Duodenal mucosa (tissue), 2 donors: ENCODE measurements at regions not wholly inside any gene's neighbourhood (a gene's known extent, or its start where the extent isn't known, plus 50 kb on each side); places are given as distances from the start of the nearest gene placed in this dataset.

Experiments
- H3K27ac ChIP-seq: one replicate; pipeline ENCODE4 v1.7.0; 2013; ENCODE audit warnings: low read depth, low read length
- H3K27me3 ChIP-seq, 2 donors: one replicate each; pipeline ENCODE4 v1.7.0; 2013; ENCODE audit warnings: low read length in 2 of 2, control low read depth in 1 of 2; ENCODE audit not compliant: insufficient read depth in 2 of 2, control insufficient read depth in 1 of 2
- H3K36me3 ChIP-seq, 2 donors: one replicate each; pipeline ENCODE4 v1.7.0; 2013; ENCODE audit warnings: low read length in 2 of 2, control low read depth in 1 of 2; ENCODE audit not compliant: insufficient read depth in 2 of 2, control insufficient read depth in 1 of 2
- H3K4me1 ChIP-seq, 2 donors: one replicate each; pipeline ENCODE4 v1.7.0; 2013; ENCODE audit warnings: low read length in 2 of 2, control low read depth in 1 of 2; ENCODE audit not compliant: insufficient read depth in 2 of 2, control insufficient read depth in 1 of 2
- H3K4me3 ChIP-seq, 2 donors: one replicate each; pipeline ENCODE4 v1.7.0; 2013; ENCODE audit warnings: low read length in 2 of 2, low read depth in 1 of 2
- H3K9ac ChIP-seq, 2 donors: one replicate each; pipeline ENCODE4 v1.7.0; 2013; ENCODE audit warnings: low read length in 2 of 2, low read depth in 1 of 2
- H3K9me3 ChIP-seq, 2 donors: one replicate each; pipeline ENCODE4 v1.7.0; 2013; ENCODE audit warnings: low read length in 2 of 2, control low read depth in 1 of 2; ENCODE audit not compliant: control insufficient read depth in 1 of 2

DNA sequence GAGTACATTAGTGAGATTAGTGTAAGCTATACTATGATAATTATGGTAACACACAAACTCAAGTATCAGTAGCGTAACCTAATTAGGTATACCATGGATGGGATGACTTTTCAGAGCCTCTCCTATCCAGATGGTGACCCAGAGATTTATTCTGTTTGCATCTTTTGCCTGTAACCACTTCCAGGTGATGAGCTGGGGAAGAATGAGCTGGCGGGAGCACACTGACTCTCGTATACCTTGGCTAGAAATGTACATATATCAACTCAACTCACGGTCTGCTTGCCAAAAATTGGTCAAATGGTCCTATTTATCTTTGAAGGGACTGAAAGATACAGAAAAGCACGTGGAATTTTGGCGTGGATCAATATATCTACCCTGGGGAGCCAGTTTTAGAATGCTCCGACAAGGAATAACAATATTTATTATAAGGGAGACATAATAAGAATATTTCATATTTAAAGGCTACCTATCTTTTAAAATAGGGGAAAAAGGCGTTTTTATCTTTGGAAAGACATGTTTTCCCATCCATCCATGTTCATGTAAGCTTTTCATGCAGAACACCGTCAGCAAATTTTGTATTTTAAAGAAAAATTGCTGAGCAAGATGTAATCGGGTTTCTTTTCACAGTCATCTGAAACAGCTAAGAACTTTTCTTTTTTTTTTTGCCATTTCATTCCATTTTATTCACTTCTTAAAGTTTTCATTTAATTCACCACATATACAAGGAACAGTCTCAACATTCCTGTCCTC lies 502.6 kb upstream of the CBLB start:
- no peak overlapping the region for H3K4me3 ChIP-seq
- H3K27me3 ChIP-seq, result no peaks in the 10 kb centered on the region
- peaks cover 0 to 10% of the 10 kb centered on the region in 2 donors for H3K4me1 ChIP-seq
- no peaks in the 10 kb centered on the region for H3K9me3 ChIP-seq
- no peak overlapping the region for H3K9ac ChIP-seq
- no peaks in the 10 kb centered on the region for H3K36me3 ChIP-seq
- H3K27ac ChIP-seq, result no peak overlapping the region

- no peak overlapping the region for H3K4me3 ChIP-seq
- H3K36me3 ChIP-seq, result no peaks in the 10 kb centered on the region
- H3K27me3 ChIP-seq, result no peaks in the 10 kb centered on the region
- no peak overlapping the region for H3K9ac ChIP-seq
- H3K9me3 ChIP-seq, result no peaks in the 10 kb centered on the region
- H3K4me1 ChIP-seq, result peaks cover 0 to 10% of the 10 kb centered on the region in 2 donors
- no peak overlapping the region for H3K27ac ChIP-seq
Observed at GRCh38 chr3:106371971-106372805, 503.4 kb upstream of the CBLB start.

GRCh38 chr3:106372806-106373190 lies 504.0 kb upstream of the CBLB start:
- H3K9me3 ChIP-seq, result no peaks in the 10 kb centered on the region
- no peak overlapping the region for H3K9ac ChIP-seq
- H3K27ac ChIP-seq, result no peak overlapping the region
- H3K4me1 ChIP-seq, result peaks cover 0 to 10% of the 10 kb centered on the region in 2 donors
- H3K36me3 ChIP-seq, result no peaks in the 10 kb centered on the region
- no peaks in the 10 kb centered on the region for H3K27me3 ChIP-seq
- H3K4me3 ChIP-seq, result no peak overlapping the region

DNA sequence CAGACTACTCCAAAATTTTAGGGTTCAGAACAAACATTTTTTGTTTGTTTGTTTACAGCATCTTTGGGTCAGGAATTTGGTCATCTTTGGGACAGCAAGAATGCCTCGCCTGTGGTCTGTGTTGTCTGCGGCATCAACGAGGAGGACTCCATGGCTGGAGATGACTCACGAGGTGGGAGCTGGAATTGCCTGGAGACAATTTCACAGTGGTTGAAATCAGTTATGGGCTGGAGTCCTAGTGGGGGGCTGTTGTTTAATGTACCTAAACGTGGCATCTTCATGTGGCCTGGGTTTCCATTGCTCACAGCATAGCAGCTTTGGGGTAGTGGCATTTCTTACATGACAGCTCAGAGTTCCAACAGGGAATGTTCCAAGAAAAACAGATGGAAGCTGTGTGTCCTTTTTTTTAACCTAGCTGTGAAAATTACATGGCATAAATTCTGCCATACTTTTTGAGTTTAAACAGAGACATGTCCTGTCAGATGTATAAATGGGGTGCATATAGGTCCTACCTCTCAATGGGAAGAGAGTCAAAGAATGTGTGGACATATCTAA lies 507.3 kb upstream of the CBLB start:
- Histone ChIP-seq H3K27ac (no peak overlapping the region), H3K9me3 (no peaks in the 10 kb centered on the region), H3K36me3 (no peaks in the 10 kb centered on the region), H3K4me1 (peaks cover 0 to 10% of the 10 kb centered on the region in 2 donors), H3K4me3 (no peak overlapping the region), H3K27me3 (no peaks in the 10 kb centered on the region), H3K9ac (no peak overlapping the region)

DNA sequence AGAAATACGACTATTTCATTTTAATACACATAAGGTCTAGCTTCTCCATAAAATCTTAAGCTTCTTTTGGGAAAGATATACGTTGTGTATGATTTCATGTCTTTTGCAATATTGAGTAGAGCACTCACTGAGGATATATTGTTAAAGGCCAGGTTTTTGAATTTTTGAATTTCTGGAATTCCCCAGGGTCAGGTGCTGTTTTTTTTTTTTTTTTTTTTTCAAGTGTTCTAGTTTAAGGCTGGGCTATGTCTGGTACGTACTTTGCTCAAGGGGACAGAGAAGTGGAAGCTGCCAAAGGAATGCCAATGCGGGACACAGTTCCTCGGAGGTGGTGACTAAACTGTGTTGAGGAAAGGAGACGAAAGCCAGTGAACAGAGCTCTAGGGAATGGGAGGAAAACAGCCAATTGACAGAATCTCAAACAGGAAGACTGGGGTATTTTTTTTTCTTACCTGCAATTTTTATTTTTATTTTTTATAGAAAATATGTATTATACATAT lies 510.5 kb upstream of the CBLB start:
- no peaks in the 10 kb centered on the region for H3K27me3 ChIP-seq
- no peak overlapping the region for H3K9ac ChIP-seq
- no peak overlapping the region for H3K27ac ChIP-seq
- H3K4me3 ChIP-seq, result no peak overlapping the region
- H3K9me3 ChIP-seq, result no peaks in the 10 kb centered on the region
- H3K4me1 ChIP-seq, result no peaks in the 10 kb centered on the region
- no peaks in the 10 kb centered on the region for H3K36me3 ChIP-seq

- Histone ChIP-seq H3K9me3 (no peaks in the 10 kb centered on the region), H3K9ac (no peak overlapping the region), H3K27ac (no peak overlapping the region), H3K36me3 (no peaks in the 10 kb centered on the region), H3K4me3 (no peak overlapping the region), H3K27me3 (no peaks in the 10 kb centered on the region), H3K4me1 (no peaks in the 10 kb centered on the region)
Observed at GRCh38 chr3:106380232-106380631, 511.4 kb upstream of the CBLB start.

GRCh38 chr3:106381286-106381938 lies 512.6 kb upstream of the CBLB start:
- Histone ChIP-seq H3K27ac (no peak overlapping the region), H3K36me3 (no peaks in the 10 kb centered on the region), H3K9ac (no peak overlapping the region), H3K4me1 (no peaks in the 10 kb centered on the region), H3K4me3 (no peak overlapping the region), H3K27me3 (no peaks in the 10 kb centered on the region), H3K9me3 (no peaks in the 10 kb centered on the region)

DNA sequence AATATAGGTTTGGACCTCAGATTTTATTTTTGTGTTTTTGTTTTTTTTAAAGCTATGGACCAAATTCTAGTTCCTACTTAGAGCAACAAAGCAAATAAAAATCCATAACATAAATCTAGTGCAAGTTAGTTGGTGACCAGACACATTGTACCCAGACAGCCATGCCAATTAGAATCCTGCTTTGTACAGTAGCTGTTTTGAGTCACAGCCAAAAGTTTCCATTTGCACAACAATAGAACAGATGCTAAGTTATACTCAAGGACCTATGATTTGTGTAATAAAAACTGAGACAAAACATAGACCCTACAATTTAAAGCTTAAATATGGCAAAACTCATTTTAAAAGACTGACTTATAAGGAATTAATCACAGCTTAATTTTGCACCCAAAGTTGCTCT lies 513.1 kb upstream of the CBLB start:
- Histone ChIP-seq H3K27me3 (no peaks in the 10 kb centered on the region), H3K4me3 (no peak overlapping the region), H3K9me3 (no peaks in the 10 kb centered on the region), H3K27ac (no peak overlapping the region), H3K9ac (no peak overlapping the region), H3K4me1 (no peaks in the 10 kb centered on the region), H3K36me3 (no peaks in the 10 kb centered on the region)

GRCh38 chr3:106386050-106386449 lies 517.2 kb upstream of the CBLB start:
- Histone ChIP-seq H3K36me3 (no peaks in the 10 kb centered on the region), H3K27me3 (no peaks in the 10 kb centered on the region), H3K9ac (no peak overlapping the region), H3K4me1 (no peaks in the 10 kb centered on the region), H3K4me3 (no peak overlapping the region), H3K9me3 (no peaks in the 10 kb centered on the region), H3K27ac (no peak overlapping the region)

DNA sequence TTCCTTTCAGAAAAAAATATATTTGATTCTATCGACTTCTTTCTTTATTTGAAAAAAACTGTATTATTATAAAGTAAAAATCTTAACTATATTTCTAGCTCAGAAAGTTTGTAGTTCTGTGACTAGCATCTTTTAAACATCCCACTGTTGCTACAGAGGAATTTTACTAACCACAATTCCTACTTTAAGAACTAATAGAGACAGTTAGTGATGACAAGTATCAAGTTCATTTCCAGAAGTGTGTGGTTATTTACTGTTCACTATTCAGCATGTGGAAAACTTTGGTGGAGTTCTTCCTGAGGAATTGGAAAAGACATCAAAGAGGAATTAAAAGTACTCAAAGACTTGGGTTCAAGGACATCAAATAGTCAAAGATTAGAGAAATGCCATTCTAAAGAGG lies 524.1 kb upstream of the CBLB start:
- no peak overlapping the region for H3K4me3 ChIP-seq
- H3K4me1 ChIP-seq, result no peaks in the 10 kb centered on the region
- H3K27me3 ChIP-seq, result no peaks in the 10 kb centered on the region
- no peaks in the 10 kb centered on the region for H3K36me3 ChIP-seq
- no peak overlapping the region for H3K9ac ChIP-seq
- H3K27ac ChIP-seq, result no peak overlapping the region
- H3K9me3 ChIP-seq, result no peaks in the 10 kb centered on the region
